ENCODE measurements at regions not wholly inside any gene's neighbourhood (a gene's known extent, or its start where the extent isn't known, plus 50 kb on each side); places are given as distances from the start of the nearest gene placed in this dataset.

DNA sequence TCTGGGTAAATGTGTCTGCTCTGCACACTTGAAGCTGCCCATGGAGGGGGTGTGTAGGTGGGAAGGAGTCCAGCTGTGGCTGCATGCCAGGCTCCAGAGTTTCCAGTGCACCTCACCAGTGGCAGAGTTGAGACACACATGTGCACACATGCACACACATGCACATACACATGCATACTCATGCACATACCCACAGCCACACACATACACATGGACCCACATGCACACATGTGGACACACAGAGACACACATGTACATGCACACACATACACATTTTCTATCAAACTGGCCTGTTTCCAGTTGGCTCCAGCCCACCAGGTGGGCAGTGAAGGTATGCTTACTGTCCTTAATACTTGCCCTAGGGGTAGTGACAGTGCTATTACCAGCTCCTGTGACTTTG lies 99.7 kb downstream of the RAMP3 start:
- no peaks in the 10 kb centered on the region for H3K4me1 ChIP-seq (ENCODE audit: insufficient read depth)
- H3K4me3 ChIP-seq: no peak overlapping the region
- no peaks in the 10 kb centered on the region for H3K36me3 ChIP-seq (replicated peaks; ENCODE audit: insufficient read depth, low read depth)
- no peaks in the 10 kb centered on the region for H3K79me2 ChIP-seq
- DNase-seq (ENCODE audit: low spot score): no peak
- H2AFZ ChIP-seq: no peak overlapping the region
- H3K9me2 ChIP-seq (replicated peaks; ENCODE audit: insufficient read depth): no peaks in the 10 kb centered on the region
- H4K20me1 ChIP-seq (ENCODE audit: insufficient read depth, poor library complexity, severe bottlenecking): no peaks in the 10 kb centered on the region
- H3K9me3 ChIP-seq (ENCODE audit: low read depth): no peaks in the 10 kb centered on the region
- H3K27ac ChIP-seq: no peak overlapping the region
- TF ChIP-seq EZH2phosphoT487 (IDR thresholded peaks at IDR 0.05; ENCODE audit: low read depth, severe bottlenecking, unreplicated experiment) (no peak), EZH2 (IDR thresholded peaks at IDR 0.05; ENCODE audit: borderline replicate concordance) (no peak)
- TF ChIP-seq, protein P1, sequence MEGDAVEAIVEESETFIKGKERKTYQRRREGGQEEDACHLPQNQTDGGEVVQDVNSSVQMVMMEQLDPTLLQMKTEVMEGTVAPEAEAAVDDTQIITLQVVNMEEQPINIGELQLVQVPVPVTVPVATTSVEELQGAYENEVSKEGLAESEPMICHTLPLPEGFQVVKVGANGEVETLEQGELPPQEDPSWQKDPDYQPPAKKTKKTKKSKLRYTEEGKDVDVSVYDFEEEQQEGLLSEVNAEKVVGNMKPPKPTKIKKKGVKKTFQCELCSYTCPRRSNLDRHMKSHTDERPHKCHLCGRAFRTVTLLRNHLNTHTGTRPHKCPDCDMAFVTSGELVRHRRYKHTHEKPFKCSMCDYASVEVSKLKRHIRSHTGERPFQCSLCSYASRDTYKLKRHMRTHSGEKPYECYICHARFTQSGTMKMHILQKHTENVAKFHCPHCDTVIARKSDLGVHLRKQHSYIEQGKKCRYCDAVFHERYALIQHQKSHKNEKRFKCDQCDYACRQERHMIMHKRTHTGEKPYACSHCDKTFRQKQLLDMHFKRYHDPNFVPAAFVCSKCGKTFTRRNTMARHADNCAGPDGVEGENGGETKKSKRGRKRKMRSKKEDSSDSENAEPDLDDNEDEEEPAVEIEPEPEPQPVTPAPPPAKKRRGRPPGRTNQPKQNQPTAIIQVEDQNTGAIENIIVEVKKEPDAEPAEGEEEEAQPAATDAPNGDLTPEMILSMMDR (IDR thresholded peaks at IDR 0.05; ENCODE audit: poor library complexity): no peak
- H3K27me3 ChIP-seq: peaks cover 3% of the 10 kb centered on the region
- no peak overlapping the region for H3K4me2 ChIP-seq

DNA sequence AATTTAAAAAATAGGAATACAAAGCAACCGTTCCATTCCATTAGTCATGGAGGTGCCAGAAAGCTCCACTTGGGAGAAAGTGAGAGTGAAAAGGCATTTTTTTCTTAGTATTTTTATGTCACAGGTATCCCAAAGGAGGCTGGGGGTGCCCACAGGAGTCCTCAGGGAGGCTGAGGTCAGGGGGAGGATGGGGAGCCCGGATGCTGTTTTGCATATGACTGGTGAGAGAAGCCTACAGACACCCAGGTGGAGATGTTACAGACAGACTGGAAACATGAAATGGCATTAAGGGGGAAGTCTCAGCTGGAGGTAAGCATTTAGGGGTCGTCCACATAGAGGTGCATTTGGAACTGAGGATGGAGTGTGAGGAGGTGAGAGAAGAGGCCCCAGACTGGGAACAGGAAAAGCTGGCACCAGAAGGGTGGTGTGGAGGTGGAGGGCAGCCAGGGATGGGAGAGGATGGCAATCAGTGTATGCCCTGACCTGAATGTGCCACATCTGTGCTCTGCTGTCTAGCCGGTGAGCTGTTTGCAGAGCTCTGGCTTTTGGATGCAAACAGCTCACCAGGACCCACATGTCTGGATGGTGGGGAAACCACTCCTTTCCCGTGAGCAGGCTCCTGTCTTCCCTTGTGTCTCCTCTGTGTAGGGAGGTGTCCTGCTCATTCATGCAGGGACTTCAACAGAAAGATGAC lies 101.1 kb downstream of the RAMP3 start:
- DNase-seq (ENCODE audit: low spot score): no peak
- H3K9me3 ChIP-seq (ENCODE audit: low read depth): no peaks in the 10 kb centered on the region
- no peak overlapping the region for H3K27ac ChIP-seq
- H3K4me2 ChIP-seq: no peak overlapping the region
- no peak overlapping the region for H3K4me3 ChIP-seq
- H2AFZ ChIP-seq: no peak overlapping the region
- peaks cover 3% of the 10 kb centered on the region for H3K27me3 ChIP-seq
- no peaks in the 10 kb centered on the region for H3K36me3 ChIP-seq (replicated peaks; ENCODE audit: insufficient read depth, low read depth)
- 61% methylated on average over 5 of the region's 5 CpGs for WGBS (ENCODE audit: low lambda C conversion rate, missing lambda C conversion rate)
- TF ChIP-seq EZH2 (IDR thresholded peaks at IDR 0.05; ENCODE audit: borderline replicate concordance): no peak
- TF ChIP-seq EZH2phosphoT487 (IDR thresholded peaks at IDR 0.05; ENCODE audit: low read depth, severe bottlenecking, unreplicated experiment): no peak
- TF ChIP-seq, protein P1 (IDR thresholded peaks at IDR 0.05; ENCODE audit: poor library complexity): no peak
- H3K4me1 ChIP-seq (ENCODE audit: insufficient read depth): no peaks in the 10 kb centered on the region
- H3K9me2 ChIP-seq (replicated peaks; ENCODE audit: insufficient read depth): no peaks in the 10 kb centered on the region
- no peaks in the 10 kb centered on the region for H4K20me1 ChIP-seq (ENCODE audit: insufficient read depth, poor library complexity, severe bottlenecking)
- H3K79me2 ChIP-seq: no peaks in the 10 kb centered on the region

DNA sequence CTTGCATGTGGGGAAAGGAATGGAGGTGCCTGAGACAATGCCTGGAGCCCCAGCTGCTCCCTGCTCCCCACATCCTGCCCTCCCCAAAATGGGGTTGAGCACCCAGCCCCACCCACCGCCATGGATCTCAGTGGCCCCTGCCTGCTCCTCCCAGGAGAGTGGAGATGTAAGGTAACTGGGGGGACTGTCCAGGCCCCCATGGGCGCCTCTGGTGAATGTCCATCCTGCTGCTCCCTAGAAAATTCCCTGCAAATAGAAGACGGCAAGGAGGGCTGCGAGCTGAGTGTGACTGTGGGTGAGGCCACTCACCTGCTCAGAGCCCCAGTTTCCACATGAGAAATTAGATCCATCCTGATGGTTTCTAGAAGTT lies 101.6 kb downstream of the RAMP3 start:
- TF ChIP-seq, protein P1 (IDR thresholded peaks at IDR 0.05; ENCODE audit: poor library complexity): no peak
- TF ChIP-seq EZH2phosphoT487 (IDR thresholded peaks at IDR 0.05; ENCODE audit: low read depth, severe bottlenecking, unreplicated experiment) (no peak), EZH2 (IDR thresholded peaks at IDR 0.05; ENCODE audit: borderline replicate concordance) (no peak)
- no peaks in the 10 kb centered on the region for H3K9me3 ChIP-seq (ENCODE audit: low read depth)
- H3K9me2 ChIP-seq (replicated peaks; ENCODE audit: insufficient read depth): no peaks in the 10 kb centered on the region
- H3K36me3 ChIP-seq (replicated peaks; ENCODE audit: insufficient read depth, low read depth): no peaks in the 10 kb centered on the region
- no peak overlapping the region for H3K27ac ChIP-seq
- WGBS (ENCODE audit: low lambda C conversion rate, missing lambda C conversion rate): 92% methylated on average over 4 of the region's 4 CpGs
- H3K4me1 ChIP-seq (ENCODE audit: insufficient read depth): no peaks in the 10 kb centered on the region
- no peaks in the 10 kb centered on the region for H4K20me1 ChIP-seq (ENCODE audit: insufficient read depth, poor library complexity, severe bottlenecking)
- DNase-seq (ENCODE audit: low spot score): no peak
- no peak overlapping the region for H3K4me3 ChIP-seq
- H3K27me3 ChIP-seq: peaks cover 3% of the 10 kb centered on the region
- no peak overlapping the region for H2AFZ ChIP-seq
- no peaks in the 10 kb centered on the region for H3K79me2 ChIP-seq
- H3K4me2 ChIP-seq: no peak overlapping the region

Data from hepatocyte (in vitro differentiated cells).